Glutamatergic neuron (in vitro differentiated cells): ENCODE measurements at regions not wholly inside any gene's neighbourhood (a gene's known extent, or its start where the extent isn't known, plus 50 kb on each side); places are given as distances from the start of the nearest gene placed in this dataset.

Experiments used
- DNase-seq: peaks from one replicate; pipeline ENCODE4 v3.0.0; 2022
- H3K27ac Mint-ChIP-seq: one replicate; pipeline ENCODE4 v1.8.0; 2020; ENCODE audit warnings: mild to moderate bottlenecking, mixed read lengths, inconsistent platforms; ENCODE audit not compliant: unreplicated experiment
- H3K27me3 Mint-ChIP-seq: one replicate; pipeline ENCODE4 v1.8.0; 2020; ENCODE audit warnings: mild to moderate bottlenecking, moderate library complexity, mixed read lengths, inconsistent platforms; ENCODE audit not compliant: unreplicated experiment
- H3K36me3 Mint-ChIP-seq: one replicate; pipeline ENCODE4 v1.8.0; 2020; ENCODE audit warnings: mild to moderate bottlenecking, mixed read lengths, inconsistent platforms; ENCODE audit not compliant: unreplicated experiment
- H3K4me1 Mint-ChIP-seq: one replicate; pipeline ENCODE4 v1.8.0; 2020; ENCODE audit warnings: mild to moderate bottlenecking, low read depth, mixed read lengths, inconsistent platforms; ENCODE audit not compliant: unreplicated experiment
- H3K4me3 Mint-ChIP-seq: one replicate; pipeline ENCODE4 v1.8.0; 2020; ENCODE audit warnings: mild to moderate bottlenecking, mixed read lengths, inconsistent platforms; ENCODE audit not compliant: unreplicated experiment
- H3K9me3 Mint-ChIP-seq: one replicate; pipeline ENCODE4 v1.8.0; 2020; ENCODE audit warnings: mild to moderate bottlenecking, moderate library complexity, mixed read lengths, inconsistent platforms; ENCODE audit not compliant: unreplicated experiment
- TF ChIP-seq, protein P1 (sequence below): fragments of 200-600 bp; sonication (generic); IDR thresholded peaks from one replicate; pipeline ENCODE4 v1.5.0; 2021; ENCODE audit not compliant: partially characterized antibody, unreplicated experiment

DNA sequence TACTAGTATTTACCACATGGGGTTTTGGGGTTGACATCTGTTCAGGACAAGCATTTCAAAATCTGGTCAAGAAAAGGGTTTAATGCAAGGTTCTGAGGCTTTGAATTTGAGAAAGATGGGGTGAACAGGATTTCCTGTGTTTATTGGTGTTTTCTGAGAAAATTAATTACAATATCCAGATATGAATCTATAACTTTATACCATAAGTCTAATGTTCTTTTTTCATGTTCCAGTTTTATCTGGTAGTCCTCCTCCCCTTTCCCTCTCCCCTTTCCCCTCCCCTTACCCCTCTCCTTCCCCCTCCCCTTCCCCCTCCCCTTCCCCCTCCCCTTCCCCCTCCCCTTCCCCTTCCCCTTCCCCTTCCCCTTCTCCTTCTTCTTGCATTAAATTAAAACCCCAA, 1518.2 kb upstream of the TMEFF2 start:
- Mint-ChIP-seq H3K4me1 (peaks cover 7% of the 10 kb centered on the region), H3K36me3 (peaks cover 5% of the 10 kb centered on the region)

DNA sequence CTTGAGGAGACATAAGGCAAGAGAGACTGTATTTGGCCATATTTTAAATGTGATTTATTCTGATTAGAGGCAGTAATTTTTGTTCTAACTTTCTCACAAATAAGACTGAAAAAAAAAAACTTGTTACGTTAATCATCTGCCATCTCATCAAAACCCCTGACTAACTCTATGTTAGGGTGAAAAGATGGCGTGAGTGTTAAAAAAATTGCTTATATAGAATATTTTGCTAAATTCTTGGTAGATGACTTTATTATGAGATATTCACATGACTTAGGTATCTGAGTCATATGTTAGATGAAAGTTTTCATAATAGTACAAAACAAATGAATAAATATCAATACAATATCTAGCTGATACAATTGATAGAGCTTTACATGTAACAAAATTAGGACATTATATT, 1508.7 kb upstream of the TMEFF2 start:
- Mint-ChIP-seq H3K4me3 (no peak overlapping the region), H3K4me1 (no peaks in the 10 kb centered on the region), H3K27ac (no peak overlapping the region), H3K27me3 (no peaks in the 10 kb centered on the region), H3K36me3 (no peaks in the 10 kb centered on the region), H3K9me3 (peaks cover 1% of the 10 kb centered on the region)
- TF ChIP-seq, protein P1, sequence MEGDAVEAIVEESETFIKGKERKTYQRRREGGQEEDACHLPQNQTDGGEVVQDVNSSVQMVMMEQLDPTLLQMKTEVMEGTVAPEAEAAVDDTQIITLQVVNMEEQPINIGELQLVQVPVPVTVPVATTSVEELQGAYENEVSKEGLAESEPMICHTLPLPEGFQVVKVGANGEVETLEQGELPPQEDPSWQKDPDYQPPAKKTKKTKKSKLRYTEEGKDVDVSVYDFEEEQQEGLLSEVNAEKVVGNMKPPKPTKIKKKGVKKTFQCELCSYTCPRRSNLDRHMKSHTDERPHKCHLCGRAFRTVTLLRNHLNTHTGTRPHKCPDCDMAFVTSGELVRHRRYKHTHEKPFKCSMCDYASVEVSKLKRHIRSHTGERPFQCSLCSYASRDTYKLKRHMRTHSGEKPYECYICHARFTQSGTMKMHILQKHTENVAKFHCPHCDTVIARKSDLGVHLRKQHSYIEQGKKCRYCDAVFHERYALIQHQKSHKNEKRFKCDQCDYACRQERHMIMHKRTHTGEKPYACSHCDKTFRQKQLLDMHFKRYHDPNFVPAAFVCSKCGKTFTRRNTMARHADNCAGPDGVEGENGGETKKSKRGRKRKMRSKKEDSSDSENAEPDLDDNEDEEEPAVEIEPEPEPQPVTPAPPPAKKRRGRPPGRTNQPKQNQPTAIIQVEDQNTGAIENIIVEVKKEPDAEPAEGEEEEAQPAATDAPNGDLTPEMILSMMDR: no peak
- no peak for DNase-seq

More for the DNA sequence above, 1518.2 kb upstream of the TMEFF2 start:
- no peak overlapping the region for H3K27ac Mint-ChIP-seq
- H3K4me3 Mint-ChIP-seq: no peak overlapping the region
- H3K27me3 Mint-ChIP-seq: no peaks in the 10 kb centered on the region
- peaks cover 3% of the 10 kb centered on the region for H3K9me3 Mint-ChIP-seq
- TF ChIP-seq, protein P1: peak; percentile 19
- no peak for DNase-seq

DNA sequence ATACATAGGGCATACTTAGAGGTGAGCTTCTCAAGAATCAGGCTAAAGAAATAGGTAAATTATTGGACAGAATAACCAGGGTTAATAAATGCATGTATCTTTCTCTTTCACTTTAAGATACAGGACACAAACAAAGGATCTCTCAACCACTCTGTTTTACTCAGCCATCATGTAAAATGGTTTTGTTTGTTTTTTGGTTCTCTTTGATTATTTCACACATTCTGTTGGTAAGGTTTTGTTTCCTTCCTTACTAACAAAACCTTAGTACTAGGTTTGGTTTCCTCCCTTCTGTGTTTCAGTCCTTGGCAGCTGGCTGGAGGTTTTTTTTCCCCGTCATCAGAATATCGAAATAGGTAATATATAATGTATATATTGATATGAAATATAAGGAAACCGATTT, 1506.8 kb upstream of the TMEFF2 start:
- Mint-ChIP-seq H3K4me3 (no peak overlapping the region), H3K9me3 (no peaks in the 10 kb centered on the region), H3K4me1 (no peaks in the 10 kb centered on the region), H3K36me3 (no peaks in the 10 kb centered on the region), H3K27ac (no peak overlapping the region), H3K27me3 (no peaks in the 10 kb centered on the region)
- TF ChIP-seq, protein P1: no peak
- DNase-seq: no peak

DNA sequence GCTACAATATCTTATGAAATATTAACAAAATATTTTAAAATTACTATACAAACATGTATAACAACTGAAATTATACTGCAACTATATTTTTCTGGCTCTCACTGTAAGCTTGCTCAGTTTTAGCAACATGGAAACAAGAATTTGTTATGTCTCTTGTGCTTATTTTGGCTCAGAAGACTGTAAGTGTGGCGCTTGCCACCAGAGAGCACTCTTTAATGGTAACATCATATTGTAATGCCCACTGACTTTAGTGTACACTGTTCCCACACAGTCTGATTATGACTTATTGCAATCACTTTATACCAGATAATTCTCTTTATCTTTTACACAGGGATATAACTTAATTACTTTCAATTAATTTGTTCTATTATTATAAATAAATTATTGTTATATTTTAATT, 1500.6 kb upstream of the TMEFF2 start:
- no peak overlapping the region for H3K27ac Mint-ChIP-seq
- TF ChIP-seq, protein P1: peak; percentile 28
- no peaks in the 10 kb centered on the region for H3K4me1 Mint-ChIP-seq
- DNase-seq: peak; percentile 31
- no peaks in the 10 kb centered on the region for H3K9me3 Mint-ChIP-seq
- no peaks in the 10 kb centered on the region for H3K36me3 Mint-ChIP-seq
- H3K27me3 Mint-ChIP-seq: no peaks in the 10 kb centered on the region
- no peak overlapping the region for H3K4me3 Mint-ChIP-seq

DNA sequence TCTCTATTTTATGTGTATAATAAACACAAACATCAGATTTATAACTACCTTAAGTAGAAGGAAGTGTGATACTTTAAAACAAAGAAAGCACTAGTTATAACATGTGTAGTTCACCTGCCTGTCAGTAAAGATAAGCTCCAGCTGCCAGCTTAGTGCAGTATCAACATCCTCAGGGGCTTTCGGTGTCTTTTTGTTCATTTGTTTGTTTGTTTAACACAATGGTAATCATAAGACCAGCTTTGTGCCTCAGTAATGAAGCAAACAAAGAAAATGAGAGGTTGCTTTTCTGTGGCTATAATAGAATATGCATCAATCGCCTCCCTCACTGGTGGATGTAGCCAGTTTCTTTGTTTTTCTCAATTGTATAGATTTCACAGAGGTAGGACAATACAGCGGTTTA, 1499.0 kb upstream of the TMEFF2 start:
- no peaks in the 10 kb centered on the region for H3K27me3 Mint-ChIP-seq
- no peaks in the 10 kb centered on the region for H3K36me3 Mint-ChIP-seq
- no peaks in the 10 kb centered on the region for H3K9me3 Mint-ChIP-seq
- no peak overlapping the region for H3K27ac Mint-ChIP-seq
- TF ChIP-seq, protein P1: no peak
- H3K4me1 Mint-ChIP-seq: no peaks in the 10 kb centered on the region
- H3K4me3 Mint-ChIP-seq: no peak overlapping the region
- DNase-seq: no peak
